B cell (primary cell): ENCODE measurements at regions not wholly inside any gene's neighbourhood (a gene's known extent, or its start where the extent isn't known, plus 50 kb on each side); places are given as distances from the start of the nearest gene placed in this dataset.

ENCODE experiments used
- CTCF ChIP-seq: fragments of 200-600 bp; IDR thresholded peaks from one replicate; pipeline ENCODE4 v1.8.0; 2022; ENCODE audit warnings: antibody characterized with exemption, mild to moderate bottlenecking
- EZH2 ChIP-seq: IDR thresholded peaks from 2 replicates; pipeline ENCODE4 v1.6.1; 2012; ENCODE audit warnings: borderline replicate concordance, low read depth, mild to moderate bottlenecking, moderate library complexity, low read length; ENCODE audit not compliant: insufficient read depth, poor library complexity, severe bottlenecking

GRCh38 chr9:19650312-19650711, 138.5 kb downstream of the SLC24A2 start:
- TF ChIP-seq EZH2 (no peak), CTCF (no peak)
